ENCODE measurements at regions not wholly inside any gene's neighbourhood (a gene's known extent, or its start where the extent isn't known, plus 50 kb on each side); places are given as distances from the start of the nearest gene placed in this dataset.

- TF ChIP-seq CTCF (conservative IDR thresholded peaks at IDR 0.05 in 1 of 2, IDR thresholded peaks at IDR 0.05 in 1 of 2; ENCODE audit: extremely low read depth in 1 of 2, insufficient read depth in 1 of 2, low read depth in 1 of 2, low read length in 2 of 2) (no peak), EZH2 (IDR thresholded peaks at IDR 0.05; ENCODE audit: borderline replicate concordance, low read length) (no peak)
These were observed 95.0 kb upstream of the TBX5 start for GRCh38 chr12:114500775-114501473.
